ENCODE measurements at regions not wholly inside any gene's neighbourhood (a gene's known extent, or its start where the extent isn't known, plus 50 kb on each side); places are given as distances from the start of the nearest gene placed in this dataset.
A peak's percentile ranks its signal among the peaks of the same experiment; 100 is the strongest.

GRCh38 chr1:234778221-234779159 lies 168.5 kb upstream of the IRF2BP2 start:
- DNase-seq (ENCODE audit: low spot score) = peak; percentile 83
- Histone ChIP-seq H3K4me3 (no peak overlapping the region), H3K27ac (peak overlapping the region in 1 of 2 donors; percentile 0)
- TF ChIP-seq, protein P1, sequence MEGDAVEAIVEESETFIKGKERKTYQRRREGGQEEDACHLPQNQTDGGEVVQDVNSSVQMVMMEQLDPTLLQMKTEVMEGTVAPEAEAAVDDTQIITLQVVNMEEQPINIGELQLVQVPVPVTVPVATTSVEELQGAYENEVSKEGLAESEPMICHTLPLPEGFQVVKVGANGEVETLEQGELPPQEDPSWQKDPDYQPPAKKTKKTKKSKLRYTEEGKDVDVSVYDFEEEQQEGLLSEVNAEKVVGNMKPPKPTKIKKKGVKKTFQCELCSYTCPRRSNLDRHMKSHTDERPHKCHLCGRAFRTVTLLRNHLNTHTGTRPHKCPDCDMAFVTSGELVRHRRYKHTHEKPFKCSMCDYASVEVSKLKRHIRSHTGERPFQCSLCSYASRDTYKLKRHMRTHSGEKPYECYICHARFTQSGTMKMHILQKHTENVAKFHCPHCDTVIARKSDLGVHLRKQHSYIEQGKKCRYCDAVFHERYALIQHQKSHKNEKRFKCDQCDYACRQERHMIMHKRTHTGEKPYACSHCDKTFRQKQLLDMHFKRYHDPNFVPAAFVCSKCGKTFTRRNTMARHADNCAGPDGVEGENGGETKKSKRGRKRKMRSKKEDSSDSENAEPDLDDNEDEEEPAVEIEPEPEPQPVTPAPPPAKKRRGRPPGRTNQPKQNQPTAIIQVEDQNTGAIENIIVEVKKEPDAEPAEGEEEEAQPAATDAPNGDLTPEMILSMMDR (IDR thresholded peaks at IDR 0.05) = no peak

DNA sequence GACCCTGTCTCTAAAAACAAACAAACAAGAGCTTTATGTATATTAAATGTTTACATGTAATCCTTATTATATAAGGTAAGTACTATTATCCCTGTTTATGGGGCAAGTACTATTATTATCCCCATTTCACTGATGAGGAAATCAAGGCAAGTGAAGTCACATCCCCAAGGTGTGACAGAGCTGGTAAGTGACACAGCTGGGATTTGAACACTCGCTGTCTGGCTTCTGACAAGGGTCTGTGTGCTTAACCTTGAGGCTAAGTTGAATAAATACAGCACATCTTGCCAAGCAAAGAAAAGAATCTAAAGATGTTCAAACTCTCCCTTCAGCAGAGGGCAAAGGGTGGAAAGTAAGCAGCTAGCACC lies 167.9 kb upstream of the IRF2BP2 start:
- Histone ChIP-seq H3K4me3 (no peak overlapping the region), H3K27ac (no peak overlapping the region)
- DNase-seq (ENCODE audit: low spot score) = no peak
- TF ChIP-seq, protein P1 (IDR thresholded peaks at IDR 0.05) = no peak

DNA sequence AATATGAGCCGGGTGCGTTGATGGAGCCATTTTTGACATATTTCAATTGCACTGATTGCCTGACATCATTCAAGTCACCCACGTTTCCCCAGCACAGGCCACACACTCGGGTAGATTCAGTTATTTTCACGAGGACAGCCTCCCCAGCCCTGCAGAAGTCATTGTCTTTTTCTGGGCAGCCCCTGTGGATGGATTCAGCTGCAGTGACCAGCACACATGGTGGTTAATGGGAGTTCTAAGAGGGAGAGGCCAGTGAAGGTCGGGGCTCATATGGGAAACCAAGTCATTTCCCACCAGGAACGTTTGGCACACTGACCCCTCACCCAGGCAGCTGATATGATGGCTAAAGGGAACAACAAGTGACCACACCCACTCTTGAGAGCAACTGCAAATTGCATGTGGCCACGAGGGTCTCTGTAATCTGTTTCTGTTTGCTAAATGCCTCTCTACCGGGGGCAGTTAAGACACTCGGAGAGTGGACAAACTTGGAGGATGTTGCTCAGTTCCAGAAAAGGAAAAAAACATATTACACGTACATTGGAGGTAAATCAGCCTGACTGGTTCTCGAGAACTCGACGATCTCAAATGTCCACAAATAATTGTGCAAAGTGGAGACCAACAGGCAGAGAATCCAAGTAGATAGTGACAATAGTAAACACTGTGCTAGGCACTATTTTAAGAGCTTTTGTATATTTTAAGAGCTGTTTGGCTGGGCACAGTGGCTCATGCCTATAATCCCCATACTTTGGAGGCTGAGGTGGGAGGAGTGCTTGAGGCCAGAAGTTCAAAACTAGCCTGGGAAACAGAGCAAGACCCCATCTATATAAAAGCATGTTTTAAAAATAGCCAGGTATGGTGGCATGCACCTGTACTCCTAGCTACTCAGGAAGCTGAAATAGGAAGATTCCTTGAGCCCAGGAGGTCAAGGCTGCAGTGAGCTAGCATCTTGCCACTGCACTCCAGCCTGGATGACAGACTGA lies 167.2 kb upstream of the IRF2BP2 start:
- peak; percentile 76 for DNase-seq (ENCODE audit: low spot score)
- Histone ChIP-seq H3K27ac (no peak overlapping the region), H3K4me3 (no peak overlapping the region)
- TF ChIP-seq, protein P1 (IDR thresholded peaks at IDR 0.05) = no peak

DNA sequence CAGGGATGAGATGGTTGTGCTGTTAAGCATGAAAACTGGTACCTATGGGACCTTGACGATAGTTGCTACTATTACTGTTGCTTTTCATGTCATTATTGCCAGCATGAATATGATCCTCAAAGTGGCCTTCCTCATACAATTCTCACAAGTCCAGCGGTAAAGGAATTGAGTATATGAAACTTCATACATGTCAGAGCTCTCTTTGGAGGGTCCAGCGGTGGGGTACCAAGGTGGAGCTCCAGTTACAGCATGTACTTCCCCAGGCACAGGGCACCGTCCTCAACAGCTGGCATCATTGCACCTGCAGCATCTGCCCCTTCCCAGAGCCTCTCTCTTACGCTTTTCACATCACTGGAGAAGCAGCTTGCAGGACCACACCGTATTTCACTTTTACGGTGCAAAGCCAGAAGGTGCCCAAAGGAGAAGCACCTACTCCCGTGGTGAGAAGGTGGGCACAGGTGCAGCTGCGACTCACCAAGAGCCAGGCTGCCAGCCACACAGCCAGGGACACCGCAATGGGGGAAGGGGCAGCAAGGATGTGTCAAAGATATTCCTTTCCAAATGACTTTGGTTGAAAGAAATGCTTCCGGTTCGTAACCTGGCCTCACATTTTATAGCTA lies 166.4 kb upstream of the IRF2BP2 start:
- Histone ChIP-seq H3K4me3 (no peak overlapping the region), H3K27ac (no peak overlapping the region)
- TF ChIP-seq, protein P1 (IDR thresholded peaks at IDR 0.05) = no peak
- DNase-seq (ENCODE audit: low spot score) = peak; percentile 76

- DNase-seq (ENCODE audit: low spot score) = peak; percentile 66
- no peak overlapping the region for H3K4me3 ChIP-seq
- TF ChIP-seq, protein P1 (IDR thresholded peaks at IDR 0.05) = no peak
- H3K27ac ChIP-seq = peak overlapping the region in 1 of 2 donors; percentile 28
These were observed 165.7 kb upstream of the IRF2BP2 start for GRCh38 chr1:234775477-234776246.

GRCh38 chr1:234774971-234775370 lies 165.0 kb upstream of the IRF2BP2 start:
- TF ChIP-seq, protein P1 (IDR thresholded peaks at IDR 0.05) = no peak
- no peak overlapping the region for H3K4me3 ChIP-seq
- DNase-seq (ENCODE audit: low spot score) = peak; percentile 66
- peak overlapping the region in 1 of 2 donors; percentile 28 for H3K27ac ChIP-seq
